Liver (tissue), 8 donors: ENCODE measurements at regions not wholly inside any gene's neighbourhood (a gene's known extent, or its start where the extent isn't known, plus 50 kb on each side); places are given as distances from the start of the nearest gene placed in this dataset.

Experiments used
- DNase-seq: peaks from one replicate; pipeline ENCODE4 v3.0.0-alpha.2; 2017; ENCODE audit warnings: low spot score
- H3K27ac ChIP-seq, 2 donors: one replicate each; pipeline ENCODE4 v1.7.0; 2013; ENCODE audit warnings: inconsistent platforms in 2 of 2, low read length in 2 of 2, control low read depth in 1 of 2, low read depth in 1 of 2, mild to moderate bottlenecking in 1 of 2
- H3K27me3 ChIP-seq, 4 donors: one replicate each; pipeline versions ENCODE4 v1.6.1 to v1.7.0; 2013; ENCODE audit warnings: low read length in 3 of 4, inconsistent platforms in 1 of 4, mild to moderate bottlenecking in 1 of 4, moderate library complexity in 1 of 4; ENCODE audit not compliant: control insufficient read depth in 4 of 4, insufficient read depth in 4 of 4
- H3K36me3 ChIP-seq, 4 donors: one replicate each; pipeline versions ENCODE4 v1.6.1 to v1.7.0; 2013; ENCODE audit warnings: low read length in 3 of 4, mild to moderate bottlenecking in 3 of 4, low read depth in 1 of 4, moderate library complexity in 1 of 4; ENCODE audit not compliant: control insufficient read depth in 4 of 4, insufficient read depth in 3 of 4
- H3K4me1 ChIP-seq, 4 donors: one replicate each; pipeline versions ENCODE4 v1.6.1 to v1.7.0; 2013; ENCODE audit warnings: low read length in 3 of 4, mild to moderate bottlenecking in 3 of 4, moderate library complexity in 1 of 4; ENCODE audit not compliant: control insufficient read depth in 4 of 4, insufficient read depth in 4 of 4
- H3K4me3 ChIP-seq, 3 donors: one replicate each; pipeline versions ENCODE4 v1.6.1 to v1.7.0; 2013; ENCODE audit warnings: low read length in 3 of 3, control low read depth in 1 of 3, low read depth in 1 of 3, mild to moderate bottlenecking in 1 of 3
- H3K9ac ChIP-seq, 2 donors: one replicate each; pipeline ENCODE4 v1.7.0; 2013; ENCODE audit warnings: low read length in 2 of 2, mild to moderate bottlenecking in 2 of 2, moderate library complexity in 2 of 2, control low read depth in 1 of 2, low read depth in 1 of 2
- H3K9me3 ChIP-seq, 4 donors: one replicate each; pipeline versions ENCODE4 v1.6.1 to v1.7.0; 2013; ENCODE audit warnings: low read length in 3 of 4; ENCODE audit not compliant: control insufficient read depth in 4 of 4
- ATF3 ChIP-seq: IDR thresholded peaks from 2 replicates; pipeline ENCODE4 v1.6.1; 2016; ENCODE audit warnings: antibody characterized with exemption
- EGR1 ChIP-seq, 2 donors: IDR thresholded peaks; 2 replicates each; pipeline ENCODE4 v1.6.1; 2016 to 2018; ENCODE audit warnings: antibody characterized with exemption in 2 of 2, low read depth in 2 of 2
- FOXA1 ChIP-seq: IDR thresholded peaks from 2 replicates; pipeline ENCODE4 v1.6.1; 2016; ENCODE audit warnings: antibody characterized with exemption
- FOXA2 ChIP-seq: IDR thresholded peaks from 2 replicates; pipeline ENCODE4 v1.6.1; 2016; ENCODE audit warnings: antibody characterized with exemption
- GABPA ChIP-seq, 2 donors: IDR thresholded peaks in 1 of 2; conservative IDR thresholded peaks in 1 of 2; 2 replicates each; pipeline ENCODE4 v1.6.1; 2016; ENCODE audit warnings: antibody characterized with exemption in 2 of 2, mild to moderate bottlenecking in 1 of 2, moderate library complexity in 1 of 2
- HNF4A ChIP-seq, 2 donors: conservative IDR thresholded peaks; 2 replicates each; pipeline ENCODE4 v1.6.1; 2016; ENCODE audit warnings: antibody characterized with exemption in 2 of 2, mild to moderate bottlenecking in 2 of 2
- HNF4G ChIP-seq: IDR thresholded peaks from 2 replicates; pipeline ENCODE4 v1.6.1; 2016; ENCODE audit warnings: antibody characterized with exemption
- JUND ChIP-seq, 2 donors: IDR thresholded peaks; 2 replicates each; pipeline ENCODE4 v1.6.1; 2016; ENCODE audit warnings: antibody characterized with exemption in 2 of 2
- MAX ChIP-seq: IDR thresholded peaks from 2 replicates; pipeline ENCODE4 v1.6.1; 2016; ENCODE audit warnings: antibody characterized with exemption
- NR2F2 ChIP-seq: IDR thresholded peaks from 2 replicates; pipeline ENCODE4 v1.6.1; 2016; ENCODE audit warnings: antibody characterized with exemption
- RAD21 ChIP-seq, 2 donors: IDR thresholded peaks; 2 replicates each; pipeline ENCODE4 v1.6.1; 2016; ENCODE audit warnings: antibody characterized with exemption in 2 of 2, mild to moderate bottlenecking in 2 of 2
- RXRA ChIP-seq, 2 donors: IDR thresholded peaks; 2 replicates each; pipeline ENCODE4 v1.6.1; 2017 to 2018; ENCODE audit warnings: antibody characterized with exemption in 2 of 2, mild to moderate bottlenecking in 1 of 2
- SP1 ChIP-seq: IDR thresholded peaks from 2 replicates; pipeline ENCODE4 v1.6.1; 2018; ENCODE audit warnings: antibody characterized with exemption, mild to moderate bottlenecking
- TAF1 ChIP-seq: conservative IDR thresholded peaks from 2 replicates; pipeline ENCODE4 v1.6.1; 2016; ENCODE audit warnings: antibody characterized with exemption, mild to moderate bottlenecking
- YY1 ChIP-seq: IDR thresholded peaks from 2 replicates; pipeline ENCODE4 v1.6.1; 2016; ENCODE audit warnings: antibody characterized with exemption, mild to moderate bottlenecking
- WGBS: extraction: QIAGEN DNeasy Blood & Tissue Kit; methylation state at CpG from one replicate; pipeline ENCODE4 v1.1.7; 2013; 5-methylcytosine and 5-hydroxymethylcytosine counted together
- TF ChIP-seq, protein P1 (sequence below): fragments of 150-350 bp; IDR thresholded peaks from 2 replicates; pipeline ENCODE4 v1.5.1; 2017; ENCODE audit warnings: improper control_type of control experiment, low read depth, low read length; ENCODE audit not compliant: missing input control
- TF ChIP-seq, protein P2 (sequence below): IDR thresholded peaks from 2 replicates; pipeline ENCODE4 v1.6.1; 2016; ENCODE audit warnings: antibody characterized with exemption, mild to moderate bottlenecking
- TF ChIP-seq, protein P3 (sequence below): IDR thresholded peaks from 2 replicates; pipeline ENCODE4 v1.6.1; 2016; ENCODE audit warnings: antibody characterized with exemption
- donor health status: healthy.
- donor health status: healthy.
- donor health status: healthy.
- donor health status: healthy.
- donor health status: healthy.

DNA sequence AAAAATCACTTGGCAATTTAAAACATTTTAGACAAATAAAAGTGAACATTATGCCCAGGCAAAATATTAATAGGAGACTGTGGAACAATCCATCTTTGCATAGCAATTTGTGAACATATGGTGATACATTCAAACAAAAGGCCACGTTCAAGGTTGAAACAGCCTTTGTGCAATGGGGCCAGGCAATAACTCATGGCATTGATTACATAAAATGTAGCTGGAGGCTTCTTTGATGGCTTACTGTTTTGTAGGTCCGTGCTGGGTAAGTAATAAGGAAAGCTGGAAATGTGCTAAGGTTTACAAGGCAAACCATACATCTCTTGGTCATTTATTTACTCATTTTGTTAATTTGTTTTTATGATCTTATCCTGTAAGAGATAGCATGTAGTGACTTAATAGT is 651.8 kb downstream of the KCTD16 start:
- H3K9me3 ChIP-seq, result no peaks in the 10 kb centered on the region
- 65% methylated on average over 2 of the region's 2 CpGs for WGBS
- H3K36me3 ChIP-seq, result no peaks in the 10 kb centered on the region
- no peak for DNase-seq
- no peak overlapping the region for H3K27ac ChIP-seq
- H3K9ac ChIP-seq, result no peak overlapping the region
- no peak for TF ChIP-seq SP1
- no peak for TF ChIP-seq GABPA (IDR thresholded peaks at IDR 0.05 in 1 of 2, conservative IDR thresholded peaks at IDR 0.05 in 1 of 2)
- TF ChIP-seq HNF4G, result no peak
- no peak for TF ChIP-seq RXRA (IDR thresholded peaks at IDR 0.05)
- no peak for TF ChIP-seq NR2F2
- TF ChIP-seq FOXA1, result no peak
- no peak for TF ChIP-seq ATF3
- no peak for TF ChIP-seq MAX
- no peak for TF ChIP-seq HNF4A (conservative IDR thresholded peaks at IDR 0.05)
- no peak for TF ChIP-seq EGR1 (IDR thresholded peaks at IDR 0.05; ENCODE audit: low read depth in 2 of 2)
- TF ChIP-seq, protein P1, sequence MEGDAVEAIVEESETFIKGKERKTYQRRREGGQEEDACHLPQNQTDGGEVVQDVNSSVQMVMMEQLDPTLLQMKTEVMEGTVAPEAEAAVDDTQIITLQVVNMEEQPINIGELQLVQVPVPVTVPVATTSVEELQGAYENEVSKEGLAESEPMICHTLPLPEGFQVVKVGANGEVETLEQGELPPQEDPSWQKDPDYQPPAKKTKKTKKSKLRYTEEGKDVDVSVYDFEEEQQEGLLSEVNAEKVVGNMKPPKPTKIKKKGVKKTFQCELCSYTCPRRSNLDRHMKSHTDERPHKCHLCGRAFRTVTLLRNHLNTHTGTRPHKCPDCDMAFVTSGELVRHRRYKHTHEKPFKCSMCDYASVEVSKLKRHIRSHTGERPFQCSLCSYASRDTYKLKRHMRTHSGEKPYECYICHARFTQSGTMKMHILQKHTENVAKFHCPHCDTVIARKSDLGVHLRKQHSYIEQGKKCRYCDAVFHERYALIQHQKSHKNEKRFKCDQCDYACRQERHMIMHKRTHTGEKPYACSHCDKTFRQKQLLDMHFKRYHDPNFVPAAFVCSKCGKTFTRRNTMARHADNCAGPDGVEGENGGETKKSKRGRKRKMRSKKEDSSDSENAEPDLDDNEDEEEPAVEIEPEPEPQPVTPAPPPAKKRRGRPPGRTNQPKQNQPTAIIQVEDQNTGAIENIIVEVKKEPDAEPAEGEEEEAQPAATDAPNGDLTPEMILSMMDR, result no peak
- TF ChIP-seq TAF1, result no peak
- no peak for TF ChIP-seq RAD21 (IDR thresholded peaks at IDR 0.05)
- TF ChIP-seq, protein P2, sequence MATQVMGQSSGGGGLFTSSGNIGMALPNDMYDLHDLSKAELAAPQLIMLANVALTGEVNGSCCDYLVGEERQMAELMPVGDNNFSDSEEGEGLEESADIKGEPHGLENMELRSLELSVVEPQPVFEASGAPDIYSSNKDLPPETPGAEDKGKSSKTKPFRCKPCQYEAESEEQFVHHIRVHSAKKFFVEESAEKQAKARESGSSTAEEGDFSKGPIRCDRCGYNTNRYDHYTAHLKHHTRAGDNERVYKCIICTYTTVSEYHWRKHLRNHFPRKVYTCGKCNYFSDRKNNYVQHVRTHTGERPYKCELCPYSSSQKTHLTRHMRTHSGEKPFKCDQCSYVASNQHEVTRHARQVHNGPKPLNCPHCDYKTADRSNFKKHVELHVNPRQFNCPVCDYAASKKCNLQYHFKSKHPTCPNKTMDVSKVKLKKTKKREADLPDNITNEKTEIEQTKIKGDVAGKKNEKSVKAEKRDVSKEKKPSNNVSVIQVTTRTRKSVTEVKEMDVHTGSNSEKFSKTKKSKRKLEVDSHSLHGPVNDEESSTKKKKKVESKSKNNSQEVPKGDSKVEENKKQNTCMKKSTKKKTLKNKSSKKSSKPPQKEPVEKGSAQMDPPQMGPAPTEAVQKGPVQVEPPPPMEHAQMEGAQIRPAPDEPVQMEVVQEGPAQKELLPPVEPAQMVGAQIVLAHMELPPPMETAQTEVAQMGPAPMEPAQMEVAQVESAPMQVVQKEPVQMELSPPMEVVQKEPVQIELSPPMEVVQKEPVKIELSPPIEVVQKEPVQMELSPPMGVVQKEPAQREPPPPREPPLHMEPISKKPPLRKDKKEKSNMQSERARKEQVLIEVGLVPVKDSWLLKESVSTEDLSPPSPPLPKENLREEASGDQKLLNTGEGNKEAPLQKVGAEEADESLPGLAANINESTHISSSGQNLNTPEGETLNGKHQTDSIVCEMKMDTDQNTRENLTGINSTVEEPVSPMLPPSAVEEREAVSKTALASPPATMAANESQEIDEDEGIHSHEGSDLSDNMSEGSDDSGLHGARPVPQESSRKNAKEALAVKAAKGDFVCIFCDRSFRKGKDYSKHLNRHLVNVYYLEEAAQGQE, result no peak
- TF ChIP-seq FOXA2, result no peak
- no peak for TF ChIP-seq JUND (IDR thresholded peaks at IDR 0.05)
- no peak for TF ChIP-seq YY1
- TF ChIP-seq, protein P3, sequence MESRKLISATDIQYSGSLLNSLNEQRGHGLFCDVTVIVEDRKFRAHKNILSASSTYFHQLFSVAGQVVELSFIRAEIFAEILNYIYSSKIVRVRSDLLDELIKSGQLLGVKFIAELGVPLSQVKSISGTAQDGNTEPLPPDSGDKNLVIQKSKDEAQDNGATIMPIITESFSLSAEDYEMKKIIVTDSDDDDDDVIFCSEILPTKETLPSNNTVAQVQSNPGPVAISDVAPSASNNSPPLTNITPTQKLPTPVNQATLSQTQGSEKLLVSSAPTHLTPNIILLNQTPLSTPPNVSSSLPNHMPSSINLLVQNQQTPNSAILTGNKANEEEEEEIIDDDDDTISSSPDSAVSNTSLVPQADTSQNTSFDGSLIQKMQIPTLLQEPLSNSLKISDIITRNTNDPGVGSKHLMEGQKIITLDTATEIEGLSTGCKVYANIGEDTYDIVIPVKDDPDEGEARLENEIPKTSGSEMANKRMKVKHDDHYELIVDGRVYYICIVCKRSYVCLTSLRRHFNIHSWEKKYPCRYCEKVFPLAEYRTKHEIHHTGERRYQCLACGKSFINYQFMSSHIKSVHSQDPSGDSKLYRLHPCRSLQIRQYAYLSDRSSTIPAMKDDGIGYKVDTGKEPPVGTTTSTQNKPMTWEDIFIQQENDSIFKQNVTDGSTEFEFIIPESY, result no peak
- no peaks in the 10 kb centered on the region for H3K27me3 ChIP-seq
- no peak overlapping the region for H3K4me3 ChIP-seq
- no peaks in the 10 kb centered on the region for H3K4me1 ChIP-seq

DNA sequence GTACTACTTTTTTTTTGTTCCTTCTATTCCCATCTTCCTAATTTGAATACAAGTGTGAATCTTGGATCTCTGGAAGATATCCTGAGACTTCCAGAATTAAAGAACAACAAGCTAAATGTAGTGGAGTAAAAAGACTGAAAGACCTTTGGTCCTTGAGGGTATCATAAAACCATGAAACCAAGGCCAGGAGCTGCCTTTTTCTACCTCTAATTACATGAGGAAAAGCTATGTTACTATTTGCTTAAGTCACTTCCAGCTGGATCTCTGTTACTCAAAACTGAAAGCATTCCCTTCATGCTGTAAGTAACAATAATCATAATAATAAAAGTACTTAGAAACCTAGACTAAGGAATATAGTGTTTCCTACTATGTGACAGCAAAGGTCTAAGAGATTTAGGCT is 649.6 kb downstream of the KCTD16 start:
- no peak overlapping the region for H3K9ac ChIP-seq
- DNase-seq, result no peak
- TF ChIP-seq FOXA2 (no peak), TAF1 (no peak), SP1 (no peak), HNF4G (no peak), FOXA1 (no peak), RAD21 (IDR thresholded peaks at IDR 0.05) (no peak), YY1 (no peak)
- TF ChIP-seq, protein P2, result no peak
- TF ChIP-seq, protein P1, result no peak
- H3K36me3 ChIP-seq, result no peaks in the 10 kb centered on the region
- no peaks in the 10 kb centered on the region for H3K9me3 ChIP-seq
- H3K4me1 ChIP-seq, result no peaks in the 10 kb centered on the region
- H3K27me3 ChIP-seq, result no peaks in the 10 kb centered on the region
- H3K27ac ChIP-seq, result no peak overlapping the region
- no peak overlapping the region for H3K4me3 ChIP-seq
